Epithelial cell of proximal tubule (primary cell): ENCODE measurements at regions not wholly inside any gene's neighbourhood (a gene's known extent, or its start where the extent isn't known, plus 50 kb on each side); places are given as distances from the start of the nearest gene placed in this dataset.

Experiments
- DNase-seq: peaks from one replicate; pipeline ENCODE4 v3.0.0-alpha.2; 2011; ENCODE audit warnings: low read depth
- H3K4me3 ChIP-seq: 2 replicates; pipeline ENCODE4 v1.5.1; 2011; ENCODE audit warnings: low read depth, mild to moderate bottlenecking, low read length
- CTCF ChIP-seq: conservative IDR thresholded peaks from 2 replicates; pipeline ENCODE4 v1.5.1; 2012; ENCODE audit warnings: low read depth, mild to moderate bottlenecking, low read length

- no peak overlapping the region for H3K4me3 ChIP-seq
- no peak for DNase-seq
- no peak for TF ChIP-seq CTCF
Observed at GRCh38 chr7:15123901-15124300, 221.3 kb upstream of the DGKB start.

- no peak overlapping the region for H3K4me3 ChIP-seq
- TF ChIP-seq CTCF: no peak
- no peak for DNase-seq
Observed at GRCh38 chr7:15113752-15114151, 211.2 kb upstream of the DGKB start.

- no peak overlapping the region for H3K4me3 ChIP-seq
- DNase-seq: no peak
- TF ChIP-seq CTCF: no peak
Observed at GRCh38 chr7:15105711-15106110, 203.2 kb upstream of the DGKB start.

- no peak for TF ChIP-seq CTCF
- DNase-seq: no peak
- no peak overlapping the region for H3K4me3 ChIP-seq
Observed at GRCh38 chr7:15104411-15105092, 202.0 kb upstream of the DGKB start.

GRCh38 chr7:15099074-15099473, 196.5 kb upstream of the DGKB start:
- no peak overlapping the region for H3K4me3 ChIP-seq
- DNase-seq: no peak
- TF ChIP-seq CTCF: no peak

- DNase-seq: no peak
- no peak for TF ChIP-seq CTCF
- H3K4me3 ChIP-seq: no peak overlapping the region
Observed at GRCh38 chr7:15096853-15097252, 194.3 kb upstream of the DGKB start.

- TF ChIP-seq CTCF: no peak
- DNase-seq: no peak
- no peak overlapping the region for H3K4me3 ChIP-seq
Observed at GRCh38 chr7:15094989-15095388, 192.4 kb upstream of the DGKB start.
